22Rv1 (cell line): ENCODE measurements at regions not wholly inside any gene's neighbourhood (a gene's known extent, or its start where the extent isn't known, plus 50 kb on each side); places are given as distances from the start of the nearest gene placed in this dataset.

Experiments used
- H3K27ac ChIP-seq: fragments of 450-650 bp; 2 replicates; pipeline ENCODE4 v1.5.1; 2017
- CTCF ChIP-seq: fragments of 450-650 bp; IDR thresholded peaks from 2 replicates; pipeline ENCODE4 v1.5.1; 2017; ENCODE audit warnings: mild to moderate bottlenecking
- ZFX ChIP-seq: fragments of 450-650 bp; IDR thresholded peaks from 2 replicates; pipeline ENCODE4 v1.6.1; 2017; ENCODE audit warnings: antibody characterized with exemption, borderline replicate concordance

GRCh38 chr18:41537666-41538065 is 417.4 kb upstream of the PIK3C3 start:
- no peak overlapping the region for H3K27ac ChIP-seq
- no peak for TF ChIP-seq ZFX
- TF ChIP-seq CTCF, result no peak

- no peak overlapping the region for H3K27ac ChIP-seq
- TF ChIP-seq CTCF (peak; percentile 71), ZFX (no peak)
These were observed 422.5 kb upstream of the PIK3C3 start for GRCh38 chr18:41532344-41533086.

GRCh38 chr18:41530970-41531369 is 424.1 kb upstream of the PIK3C3 start:
- no peak overlapping the region for H3K27ac ChIP-seq
- TF ChIP-seq ZFX (no peak), CTCF (no peak)

GRCh38 chr18:41529093-41529492 is 425.9 kb upstream of the PIK3C3 start:
- H3K27ac ChIP-seq, result no peak overlapping the region
- TF ChIP-seq ZFX (no peak), CTCF (no peak)

- H3K27ac ChIP-seq, result peak overlapping the region; percentile 80; the same call in 1 of the 2 replicates
- TF ChIP-seq CTCF, result no peak
- no peak for TF ChIP-seq ZFX
These were observed 429.0 kb upstream of the PIK3C3 start for GRCh38 chr18:41526054-41526453.

- TF ChIP-seq ZFX (no peak), CTCF (no peak)
- peak overlapping the region; percentile 80 for H3K27ac ChIP-seq
These were observed 430.2 kb upstream of the PIK3C3 start for GRCh38 chr18:41524674-41525470.

- no peak overlapping the region for H3K27ac ChIP-seq
- TF ChIP-seq ZFX (no peak), CTCF (no peak)
These were observed 437.9 kb upstream of the PIK3C3 start for GRCh38 chr18:41517142-41517541.
